Stimulated activated CD4-positive, alpha-beta T cell treated with anti-CD3 and anti-CD28 coated beads, Interleukin-1b, Interleukin-23, amount 100 ng/mL, for 1 hour (primary cell): ENCODE measurements at regions not wholly inside any gene's neighbourhood (a gene's known extent, or its start where the extent isn't known, plus 50 kb on each side); places are given as distances from the start of the nearest gene placed in this dataset.
"Not testable (repeated sequence)": the region's sequence is repeated elsewhere in the genome, so short reads cannot be mapped to it uniquely, and the experiment has no call there.

ENCODE experiments used
- DNase-seq, 2 donors: peaks; one replicate each; pipeline ENCODE4 v3.0.0-alpha.2; 2020; ENCODE audit warnings: low read depth in 2 of 2

DNA sequence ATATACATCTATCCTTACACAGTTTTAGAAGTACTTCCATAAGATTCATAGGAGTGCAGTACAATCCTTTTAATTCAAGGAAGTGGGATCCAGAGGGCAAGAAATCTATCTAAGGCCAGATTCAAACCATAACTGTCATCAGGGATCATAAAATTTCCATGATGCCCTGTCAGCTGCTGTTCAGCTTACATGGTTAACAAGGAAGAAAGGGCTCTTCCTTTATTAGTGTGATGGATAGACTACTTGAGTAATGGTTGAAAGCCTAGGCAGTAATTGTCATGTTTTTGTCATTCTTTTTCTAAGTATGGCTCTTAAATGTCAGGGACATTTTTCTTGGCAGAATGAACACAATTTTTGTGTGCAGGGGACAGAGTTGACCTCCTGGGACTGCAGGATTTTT is 159.8 kb upstream of the CXCL13 start:
- no peak for DNase-seq

DNA sequence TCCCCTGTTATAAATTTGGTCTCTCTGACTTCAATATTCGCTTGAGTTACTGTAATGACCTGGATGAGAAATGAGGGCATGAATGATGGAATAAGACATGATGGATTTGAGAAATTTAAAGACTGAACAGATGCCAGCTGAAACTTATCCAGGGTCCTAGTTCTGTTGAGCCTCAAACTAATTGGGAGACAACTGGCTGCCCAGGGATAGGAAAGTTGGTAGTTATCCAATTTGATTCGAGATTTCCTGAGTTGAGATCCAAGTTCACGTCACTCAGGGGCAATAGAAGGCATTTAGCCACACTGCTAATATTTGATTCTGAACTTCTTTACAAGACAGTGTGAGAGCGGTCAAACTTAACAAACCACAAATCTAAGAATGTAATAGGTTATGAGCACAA is 159.0 kb upstream of the CXCL13 start:
- DNase-seq, result no peak

DNA sequence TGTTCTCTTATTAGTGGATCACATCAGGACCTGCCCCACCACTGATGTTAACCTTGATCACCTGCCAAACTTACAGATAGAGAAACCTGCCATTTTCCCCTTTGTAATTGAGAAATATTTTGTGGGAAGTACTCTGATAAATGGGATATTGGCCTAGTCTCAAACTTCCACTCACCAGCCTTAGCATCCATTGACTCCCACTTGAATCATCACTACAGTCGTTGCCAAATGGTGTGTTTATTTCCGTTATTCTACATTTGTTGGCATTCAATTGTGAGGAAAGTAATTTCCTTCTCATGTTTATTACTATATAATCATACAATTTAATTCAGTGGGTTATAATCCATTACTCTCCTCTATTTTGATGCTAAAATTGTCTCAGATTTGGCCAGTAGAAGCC is 156.4 kb upstream of the CXCL13 start:
- no peak for DNase-seq

DNA sequence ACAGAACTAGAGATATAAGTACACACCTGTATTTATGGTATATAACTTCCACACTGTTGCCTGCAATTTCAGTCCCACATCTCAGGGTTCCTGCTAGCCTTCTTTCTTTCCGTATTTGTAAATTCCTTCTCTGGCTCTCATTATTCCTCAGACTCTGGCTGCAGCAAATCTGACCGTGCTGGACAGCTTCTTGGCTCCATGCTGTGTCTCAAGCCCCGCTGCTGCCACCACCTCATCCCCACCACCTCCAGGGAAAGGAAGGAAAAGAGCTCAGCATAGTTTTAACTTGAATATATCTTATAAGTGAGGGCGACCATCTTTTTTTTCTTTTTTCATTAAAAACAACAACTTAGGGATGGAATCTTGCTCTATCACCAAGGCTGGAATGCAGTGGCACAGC is 155.6 kb upstream of the CXCL13 start:
- DNase-seq, result no peak

DNA sequence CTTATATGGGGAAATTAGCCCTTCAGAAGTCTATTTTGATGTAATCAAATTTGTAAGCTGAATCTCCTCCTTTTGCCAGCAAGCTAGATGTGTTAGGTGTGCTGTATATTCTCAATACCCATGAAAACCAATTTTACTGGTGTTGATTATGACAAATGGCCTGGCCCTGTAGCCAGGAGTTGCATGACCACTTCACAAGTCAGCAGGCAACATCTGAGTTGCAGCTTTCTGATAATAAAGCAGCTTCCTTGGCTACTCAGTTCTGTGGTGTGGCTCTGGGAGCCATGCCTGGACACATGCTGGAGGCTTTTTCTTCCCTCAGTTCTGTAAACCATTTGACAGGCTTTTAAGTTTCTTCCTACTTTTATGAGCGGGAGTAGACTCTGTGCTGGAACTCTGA is 154.1 kb upstream of the CXCL13 start:
- DNase-seq, result no peak

GRCh38 chr4:77452117-77452516 is 153.5 kb upstream of the CXCL13 start:
- not testable (repeated sequence) for DNase-seq

GRCh38 chr4:77453911-77454310 is 151.7 kb upstream of the CXCL13 start:
- DNase-seq, result no peak

DNA sequence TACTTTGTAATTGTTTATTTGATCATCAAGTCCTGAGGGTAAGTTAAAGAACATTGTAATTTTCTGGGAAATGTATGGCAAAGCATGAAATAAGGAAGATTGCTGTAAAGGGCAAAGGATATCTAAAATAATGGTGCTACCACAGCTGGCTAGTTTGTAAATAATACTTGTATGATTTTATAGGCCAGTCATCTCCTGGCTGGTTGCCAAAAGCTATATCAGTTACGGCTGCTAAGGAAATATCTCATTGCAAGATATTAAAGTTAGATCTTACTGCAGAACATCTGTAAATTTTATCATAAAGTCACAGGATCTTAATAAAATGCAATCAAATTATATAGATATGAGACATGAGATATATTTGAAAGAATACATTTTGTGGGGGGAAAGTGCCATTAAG is 150.8 kb upstream of the CXCL13 start:
- DNase-seq, result no peak

- not testable (repeated sequence) for DNase-seq
Measured at GRCh38 chr4:77464100-77464499, 141.5 kb upstream of the CXCL13 start.

GRCh38 chr4:77465271-77465670 is 140.3 kb upstream of the CXCL13 start:
- no peak for DNase-seq

DNA sequence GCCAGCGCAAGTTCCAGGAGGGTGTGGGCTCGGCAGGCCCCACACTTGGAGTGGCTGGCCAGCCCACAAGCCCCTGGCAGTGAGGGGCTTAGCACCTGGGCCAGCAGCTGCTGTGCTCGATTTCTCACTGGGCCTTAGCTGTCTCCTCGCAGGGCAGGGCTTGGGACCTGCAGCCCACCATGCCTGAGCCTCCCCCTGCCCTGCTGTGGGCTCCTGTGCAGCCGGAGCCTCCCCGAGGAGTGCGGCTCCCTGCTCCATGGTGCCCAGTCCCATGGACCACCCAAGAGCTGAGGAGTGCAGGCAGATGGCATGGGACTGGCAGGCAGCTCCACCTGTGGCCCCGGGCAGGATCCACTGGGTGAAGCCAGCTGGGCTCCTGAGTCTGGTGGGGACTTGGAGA is 139.2 kb upstream of the CXCL13 start:
- no peak for DNase-seq

- no peak for DNase-seq
Measured at GRCh38 chr4:77471821-77472495, 133.7 kb upstream of the CXCL13 start.

DNA sequence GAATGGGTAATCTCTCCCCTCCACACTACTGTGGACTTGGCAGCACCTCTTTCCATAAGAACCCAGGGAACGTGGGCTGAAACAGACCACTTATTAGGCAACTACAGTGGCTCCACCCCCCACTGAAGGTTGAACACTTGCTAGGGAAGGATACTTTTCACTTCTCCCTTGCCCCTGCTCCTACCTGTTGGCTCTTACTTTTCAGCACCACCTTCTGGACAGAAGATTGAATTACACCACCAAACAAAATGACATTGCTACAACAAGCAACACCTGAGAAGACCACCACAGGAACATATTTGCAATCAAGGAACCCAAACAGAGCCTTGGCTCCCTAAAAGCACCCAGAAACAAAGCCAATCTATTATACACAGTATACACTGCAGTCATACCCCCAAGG is 132.1 kb upstream of the CXCL13 start:
- no peak for DNase-seq

GRCh38 chr4:77481856-77482255 is 123.8 kb upstream of the CXCL13 start:
- no peak for DNase-seq

GRCh38 chr4:77488882-77489281 is 116.7 kb upstream of the CXCL13 start:
- no peak for DNase-seq

DNA sequence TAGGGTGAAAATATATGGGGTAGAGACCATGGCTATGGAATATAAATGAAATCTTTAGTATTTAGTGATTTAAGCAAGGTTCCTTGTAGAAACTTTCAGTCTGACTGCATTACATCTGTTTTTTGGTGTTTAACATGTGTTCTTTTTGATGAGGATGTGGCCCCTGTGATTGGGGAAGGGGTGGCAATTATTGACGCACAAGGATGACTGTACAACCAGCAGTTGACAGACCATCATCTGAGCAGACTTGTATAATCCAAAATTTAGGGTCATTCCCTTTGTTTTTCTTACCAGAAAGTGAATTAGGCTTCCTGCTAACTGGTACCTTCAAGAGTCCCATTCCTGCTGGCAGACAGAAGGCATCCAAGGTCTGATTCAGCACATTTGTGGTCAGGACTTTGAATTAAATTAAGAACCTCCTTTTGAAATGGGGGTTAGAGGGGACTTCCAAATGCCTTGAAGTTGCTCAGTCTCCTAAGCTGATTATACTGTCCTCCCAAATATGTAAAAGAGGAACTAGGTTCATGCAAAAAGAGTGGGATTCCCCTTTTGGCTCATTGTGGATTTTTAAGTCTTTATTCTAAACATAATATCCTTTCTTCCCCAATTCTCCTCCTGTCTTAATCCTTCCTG is 112.4 kb upstream of the CXCL13 start:
- DNase-seq, result no peak

DNA sequence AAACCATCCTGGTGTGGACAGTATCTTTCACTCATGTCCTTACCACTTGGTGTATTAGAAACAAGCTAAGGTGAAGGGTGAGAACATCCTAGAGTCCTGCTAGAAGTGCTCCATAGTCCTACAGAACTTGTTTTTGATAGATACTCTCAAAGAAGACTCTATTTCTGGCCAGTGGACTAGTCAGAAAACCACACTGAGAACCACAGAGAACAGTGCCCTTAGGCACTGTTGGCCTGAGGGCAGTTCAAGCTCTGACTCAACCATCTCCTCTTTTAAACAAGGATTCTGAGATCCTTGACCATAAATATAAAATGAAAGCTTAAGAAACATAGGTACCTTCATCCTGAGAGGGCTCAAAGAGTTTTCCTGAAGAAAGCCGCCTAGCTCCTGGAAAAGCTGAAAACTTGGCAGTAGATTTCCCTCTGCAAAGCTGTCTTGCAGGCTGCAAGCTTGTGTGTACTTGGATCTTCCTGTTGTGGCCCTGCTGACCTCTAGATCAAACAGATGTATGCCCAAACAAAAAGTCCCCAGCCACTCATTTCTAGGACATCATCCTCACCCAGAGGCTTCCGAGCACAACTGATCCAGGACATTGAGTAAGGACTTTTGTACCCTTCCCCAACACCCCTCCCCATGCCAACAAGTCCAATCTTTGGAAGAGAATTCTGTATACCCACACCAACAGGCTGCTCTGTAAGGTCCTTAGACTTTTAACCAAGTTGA is 111.6 kb upstream of the CXCL13 start:
- DNase-seq, result no peak

- no peak for DNase-seq
Measured at GRCh38 chr4:77496457-77496856, 109.2 kb upstream of the CXCL13 start.

GRCh38 chr4:77500801-77501200 is 104.8 kb upstream of the CXCL13 start:
- DNase-seq, result no peak

GRCh38 chr4:77501240-77501639 is 104.4 kb upstream of the CXCL13 start:
- DNase-seq, result no peak

- no peak for DNase-seq
Measured at GRCh38 chr4:77501851-77502250, 103.8 kb upstream of the CXCL13 start.

DNA sequence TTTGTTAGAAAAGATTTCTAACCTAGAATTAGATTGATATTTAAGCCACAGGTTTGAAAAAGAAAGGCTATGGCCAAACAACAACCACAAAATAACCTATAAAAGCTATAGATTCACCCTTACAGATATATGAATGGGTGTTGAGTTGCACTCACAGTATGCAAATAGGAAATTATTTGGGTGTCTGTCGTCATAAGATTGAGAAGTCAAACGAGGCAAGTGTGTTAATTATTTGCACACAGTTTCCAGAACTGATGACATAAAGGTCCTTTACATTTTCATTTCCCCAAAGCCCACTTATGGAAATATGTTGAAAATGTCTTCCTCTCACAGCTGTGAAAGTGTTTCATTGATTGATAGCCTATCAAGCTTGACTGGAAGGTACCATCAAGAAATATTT is 101.2 kb upstream of the CXCL13 start:
- DNase-seq, result no peak

DNA sequence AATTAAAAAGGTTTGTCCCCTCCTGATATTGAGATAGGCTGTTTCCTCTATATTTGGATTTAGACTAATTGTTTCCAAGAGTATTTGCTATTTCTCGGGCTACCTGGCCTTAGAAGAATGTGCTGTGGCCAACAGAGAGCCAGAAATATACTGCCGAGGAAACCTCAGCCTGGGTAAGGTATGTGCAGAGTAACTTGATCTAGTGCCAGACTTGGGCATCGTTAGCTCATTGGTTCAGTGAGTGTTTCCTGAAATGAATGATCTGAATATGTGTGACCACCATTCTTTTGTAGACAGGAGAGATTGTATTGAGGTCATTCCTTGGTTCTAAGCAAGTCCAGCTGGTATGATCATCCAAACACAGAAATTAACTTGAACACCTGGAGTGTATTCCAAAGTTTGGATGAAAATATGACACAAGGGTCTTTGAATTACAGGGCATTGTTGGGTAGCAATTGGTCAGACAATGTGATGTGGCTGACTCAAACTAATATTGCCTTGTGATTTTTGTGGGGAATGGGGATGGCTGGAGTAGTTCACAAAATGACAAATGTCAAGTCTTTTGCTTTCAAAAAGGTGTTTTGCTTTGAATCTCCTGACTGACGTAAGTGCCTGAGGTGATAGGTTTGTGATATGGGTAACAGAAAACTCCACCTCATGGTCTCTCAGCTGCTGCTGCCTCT is 100.2 kb upstream of the CXCL13 start:
- DNase-seq, result no peak
